Endothelial cell (in vitro differentiated cells): ENCODE measurements at regions not wholly inside any gene's neighbourhood (a gene's known extent, or its start where the extent isn't known, plus 50 kb on each side); places are given as distances from the start of the nearest gene placed in this dataset.

Source experiments
- DNase-seq: peaks from one replicate; pipeline ENCODE4 v3.0.0; 2021; ENCODE audit warnings: low spot score
- H3K27ac Mint-ChIP-seq: one replicate; pipeline ENCODE4 v1.8.0; 2021; ENCODE audit warnings: mixed read lengths, inconsistent platforms; ENCODE audit not compliant: unreplicated experiment
- H3K27me3 Mint-ChIP-seq: one replicate; pipeline ENCODE4 v1.8.0; 2021; ENCODE audit warnings: mild to moderate bottlenecking, moderate library complexity, mixed read lengths, inconsistent platforms; ENCODE audit not compliant: unreplicated experiment
- H3K36me3 Mint-ChIP-seq: one replicate; pipeline ENCODE4 v1.8.0; 2021; ENCODE audit warnings: mild to moderate bottlenecking, low read depth, mixed read lengths, inconsistent platforms; ENCODE audit not compliant: unreplicated experiment
- H3K4me1 Mint-ChIP-seq: one replicate; pipeline ENCODE4 v1.8.0; 2021; ENCODE audit warnings: mild to moderate bottlenecking, mixed read lengths, inconsistent platforms; ENCODE audit not compliant: unreplicated experiment
- H3K4me3 Mint-ChIP-seq: one replicate; pipeline ENCODE4 v1.8.0; 2021; ENCODE audit warnings: mild to moderate bottlenecking, mixed read lengths, inconsistent platforms; ENCODE audit not compliant: unreplicated experiment
- H3K9me3 Mint-ChIP-seq: one replicate; pipeline ENCODE4 v1.8.0; 2021; ENCODE audit warnings: mixed read lengths, inconsistent platforms; ENCODE audit not compliant: unreplicated experiment
- CTCF ChIP-seq: fragments of 200-600 bp; sonication (generic); IDR thresholded peaks from one replicate; pipeline ENCODE4 v1.5.0; 2021; ENCODE audit warnings: antibody characterized with exemption; ENCODE audit not compliant: unreplicated experiment

- H3K4me1 Mint-ChIP-seq, result no peaks in the 10 kb centered on the region
These were observed 215.3 kb upstream of the RARB start for GRCh38 chr3:25212736-25213135.

GRCh38 chr3:25214034-25214433 is 214.0 kb upstream of the RARB start:
- TF ChIP-seq CTCF, result no peak
- H3K4me1 Mint-ChIP-seq, result no peaks in the 10 kb centered on the region

More at GRCh38 chr3:25212736-25213135, 215.3 kb upstream of the RARB start:
- Mint-ChIP-seq H3K36me3 (no peaks in the 10 kb centered on the region), H3K27me3 (no peaks in the 10 kb centered on the region), H3K4me3 (no peak overlapping the region), H3K9me3 (no peaks in the 10 kb centered on the region), H3K27ac (no peak overlapping the region)
- DNase-seq, result no peak
- no peak for TF ChIP-seq CTCF

GRCh38 chr3:25218362-25218761 is 209.7 kb upstream of the RARB start:
- no peaks in the 10 kb centered on the region for H3K36me3 Mint-ChIP-seq
- H3K27ac Mint-ChIP-seq, result no peak overlapping the region
- no peaks in the 10 kb centered on the region for H3K4me1 Mint-ChIP-seq
- no peak for DNase-seq
- H3K4me3 Mint-ChIP-seq, result no peak overlapping the region
- no peak for TF ChIP-seq CTCF
- no peaks in the 10 kb centered on the region for H3K9me3 Mint-ChIP-seq
- no peaks in the 10 kb centered on the region for H3K27me3 Mint-ChIP-seq

More at GRCh38 chr3:25214034-25214433, 214.0 kb upstream of the RARB start:
- Mint-ChIP-seq H3K4me3 (no peak overlapping the region), H3K27me3 (no peaks in the 10 kb centered on the region), H3K9me3 (no peaks in the 10 kb centered on the region), H3K27ac (no peak overlapping the region), H3K36me3 (no peaks in the 10 kb centered on the region)
- DNase-seq, result no peak

GRCh38 chr3:25226747-25227146 is 201.3 kb upstream of the RARB start:
- Mint-ChIP-seq H3K9me3 (no peaks in the 10 kb centered on the region), H3K27ac (no peak overlapping the region), H3K4me1 (no peaks in the 10 kb centered on the region), H3K36me3 (no peaks in the 10 kb centered on the region), H3K4me3 (no peak overlapping the region), H3K27me3 (no peaks in the 10 kb centered on the region)
- no peak for DNase-seq
- no peak for TF ChIP-seq CTCF

GRCh38 chr3:25229586-25229985 is 198.5 kb upstream of the RARB start:
- H3K36me3 Mint-ChIP-seq, result no peaks in the 10 kb centered on the region
- H3K27me3 Mint-ChIP-seq, result no peaks in the 10 kb centered on the region
- no peak for TF ChIP-seq CTCF

More at GRCh38 chr3:25229586-25229985, 198.5 kb upstream of the RARB start:
- no peaks in the 10 kb centered on the region for H3K9me3 Mint-ChIP-seq
- H3K27ac Mint-ChIP-seq, result no peak overlapping the region
- H3K4me1 Mint-ChIP-seq, result no peaks in the 10 kb centered on the region
- no peak overlapping the region for H3K4me3 Mint-ChIP-seq
- no peak for DNase-seq
